ENCODE measurements at regions not wholly inside any gene's neighbourhood (a gene's known extent, or its start where the extent isn't known, plus 50 kb on each side); places are given as distances from the start of the nearest gene placed in this dataset.

DNA sequence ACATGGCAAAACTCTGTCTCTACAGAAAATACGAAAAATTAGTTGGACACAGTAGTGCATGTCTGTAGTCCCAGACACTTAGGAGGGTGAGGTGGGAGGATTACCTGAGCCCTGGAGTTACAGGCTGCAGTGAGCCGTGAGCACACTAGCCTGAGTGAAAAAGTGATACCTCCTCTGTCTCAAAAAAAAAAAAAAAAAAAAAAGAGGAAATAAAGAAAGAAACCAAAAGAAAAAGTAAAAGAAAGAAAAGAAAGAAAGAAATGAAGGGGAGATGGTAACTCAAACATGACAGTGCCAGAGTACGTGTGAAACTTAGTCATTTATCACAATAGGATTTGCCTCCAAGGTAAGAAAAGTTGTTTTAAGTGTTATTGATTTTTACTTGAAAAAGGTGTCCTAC, 407.0 kb upstream of the MGAT4C start:
- TF ChIP-seq ZBTB21 (tag by site-specific recombination; IDR thresholded peaks at IDR 0.05) (no peak), CTCF (tag by site-specific recombination; IDR thresholded peaks at IDR 0.05) (no peak), ZNF560 (tag by site-specific recombination; IDR thresholded peaks at IDR 0.05; ENCODE audit: borderline replicate concordance) (no peak)
